NB4 (cell line): ENCODE measurements at regions not wholly inside any gene's neighbourhood (a gene's known extent, or its start where the extent isn't known, plus 50 kb on each side); places are given as distances from the start of the nearest gene placed in this dataset.

ENCODE experiments used
- DNase-seq: peaks from one replicate; pipeline ENCODE4 v3.0.0; 2010; ENCODE audit warnings: low read depth
- H3K4me3 ChIP-seq: one replicate; pipeline ENCODE4 v1.5.1; 2011; ENCODE audit warnings: mild to moderate bottlenecking, low read depth, low read length, moderate library complexity
- CTCF ChIP-seq: IDR thresholded peaks from one replicate; pipeline ENCODE4 v1.5.1; 2012; ENCODE audit warnings: low read depth, low read length
- MAX ChIP-seq: IDR thresholded peaks from 2 replicates; pipeline ENCODE4 v1.6.1; 2011; ENCODE audit warnings: low read depth, low read length
- MYC ChIP-seq: IDR thresholded peaks from 2 replicates; pipeline ENCODE4 v1.6.1; 2011; ENCODE audit warnings: low read depth, low read length
- POLR2A ChIP-seq: IDR thresholded peaks from 2 replicates; pipeline ENCODE4 v1.6.1; 2011; ENCODE audit warnings: mild to moderate bottlenecking; ENCODE audit not compliant: insufficient read length; ENCODE audit errors: extremely low read depth

- H3K4me3 ChIP-seq = no peak overlapping the region
- TF ChIP-seq CTCF (no peak), MYC (no peak), MAX (no peak), POLR2A (no peak)
- DNase-seq = no peak
These were observed 123.5 kb downstream of the MBD2 start for GRCh38 chr18:54100920-54101470.

GRCh38 chr18:54100466-54100865, 124.0 kb downstream of the MBD2 start:
- TF ChIP-seq MAX (no peak), MYC (no peak), POLR2A (no peak), CTCF (no peak)
- H3K4me3 ChIP-seq = no peak overlapping the region
- DNase-seq = no peak

- H3K4me3 ChIP-seq = no peak overlapping the region
- DNase-seq = no peak
- TF ChIP-seq MAX (no peak), MYC (no peak), CTCF (no peak), POLR2A (no peak)
These were observed 130.0 kb downstream of the MBD2 start for GRCh38 chr18:54094474-54094873.

GRCh38 chr18:54090856-54091255, 133.6 kb downstream of the MBD2 start:
- H3K4me3 ChIP-seq = no peak overlapping the region
- no peak for DNase-seq
- no peak for TF ChIP-seq POLR2A

GRCh38 chr18:54089749-54090459, 134.6 kb downstream of the MBD2 start:
- DNase-seq = no peak
- no peak overlapping the region for H3K4me3 ChIP-seq
- no peak for TF ChIP-seq POLR2A
- TF ChIP-seq MYC = no peak
- TF ChIP-seq MAX = no peak
- TF ChIP-seq CTCF = no peak

- DNase-seq = peak; percentile 41
- TF ChIP-seq MYC = no peak
- TF ChIP-seq CTCF = no peak
- TF ChIP-seq POLR2A = no peak
- no peak for TF ChIP-seq MAX
- no peak overlapping the region for H3K4me3 ChIP-seq
These were observed 137.6 kb downstream of the MBD2 start for GRCh38 chr18:54086863-54087262.
